WTC11 (cell line): ENCODE measurements at regions not wholly inside any gene's neighbourhood (a gene's known extent, or its start where the extent isn't known, plus 50 kb on each side); places are given as distances from the start of the nearest gene placed in this dataset.

Source experiments
- ATAC-seq: fragments of 200-7000 bp; cut with Tn5 transposase; 2 replicates; pipeline ENCODE4 v1.10.0; 2021; ENCODE audit warnings: mild to moderate bottlenecking, moderate library complexity
- CTCF ChIA-PET: fragments of 300-600 bp; sonication (Branson Sonifier 250); formaldehyde crosslinking; loops from one replicate; lab custom pipeline; 2021; ENCODE audit warnings: antibody characterized with exemption; lab: Charles Lee
- POLR2A ChIA-PET: fragments of 350-600 bp; sonication (Branson Sonifier 250); formaldehyde crosslinking; loops from one replicate; lab custom pipeline; 2021; ENCODE audit warnings: antibody characterized with exemption; lab: Charles Lee
- DNase-seq: peaks from one replicate; pipeline ENCODE4 v3.0.0; 2021; ENCODE audit warnings: low spot score
- H3K27ac Mint-ChIP-seq: 2 replicates; pipeline ENCODE4 v1.8.0; 2021; ENCODE audit warnings: mixed read lengths
- H3K27me3 Mint-ChIP-seq: 2 replicates; pipeline ENCODE4 v1.8.0; 2021; ENCODE audit warnings: low read depth, mild to moderate bottlenecking, moderate library complexity, mixed read lengths
- H3K36me3 Mint-ChIP-seq: 2 replicates; pipeline ENCODE4 v1.8.0; 2021; ENCODE audit warnings: mixed read lengths
- H3K4me1 Mint-ChIP-seq: 2 replicates; pipeline ENCODE4 v1.8.0; 2022; ENCODE audit warnings: mixed read lengths
- H3K4me3 Mint-ChIP-seq: 2 replicates; pipeline ENCODE4 v1.8.0; 2021; ENCODE audit warnings: mild to moderate bottlenecking, moderate library complexity, mixed read lengths
- H3K9me3 Mint-ChIP-seq: 2 replicates; pipeline ENCODE4 v1.8.0; 2021; ENCODE audit warnings: mixed read lengths
- CBFB ChIP-seq: sonication (generic); formaldehyde crosslinking; IDR thresholded peaks from 2 replicates; pipeline ENCODE4 v1.8.1; 2022; ENCODE audit warnings: mild to moderate bottlenecking, low read depth, missing genetic modification reagents
- ETV6 ChIP-seq: sonication (generic); formaldehyde crosslinking; IDR thresholded peaks from 2 replicates; pipeline ENCODE4 v1.8.1; 2022; ENCODE audit warnings: mild to moderate bottlenecking, missing genetic modification reagents
- FOXK1 ChIP-seq: sonication (generic); formaldehyde crosslinking; IDR thresholded peaks from 2 replicates; pipeline ENCODE4 v1.8.0; 2022; ENCODE audit warnings: mild to moderate bottlenecking, moderate library complexity, missing genetic modification reagents
- GRHL2 ChIP-seq: fragments of 250-450 bp; sonication (Bioruptor Pico); IDR thresholded peaks from 2 replicates; pipeline ENCODE4 v1.8.0; 2022; ENCODE audit warnings: mild to moderate bottlenecking, moderate library complexity; ENCODE audit not compliant: insufficient replicate concordance, severe bottlenecking
- MYBL2 ChIP-seq: sonication (generic); formaldehyde crosslinking; IDR thresholded peaks from 2 replicates; pipeline ENCODE4 v1.8.1; 2023; ENCODE audit warnings: mild to moderate bottlenecking, moderate library complexity, missing genetic modification reagents
- RELA ChIP-seq: sonication (generic); formaldehyde crosslinking; IDR thresholded peaks from 2 replicates; pipeline ENCODE4 v1.8.1; 2022; ENCODE audit warnings: missing genetic modification reagents, mild to moderate bottlenecking, borderline replicate concordance
- SP1 ChIP-seq: sonication (generic); formaldehyde crosslinking; conservative IDR thresholded peaks from 2 replicates; pipeline ENCODE4 v1.8.1; 2022; ENCODE audit warnings: missing genetic modification reagents
- TCF7 ChIP-seq: sonication (generic); formaldehyde crosslinking; IDR thresholded peaks from 2 replicates; pipeline ENCODE4 v1.8.0; 2022; ENCODE audit warnings: mild to moderate bottlenecking, low read depth, missing genetic modification reagents, moderate library complexity
- TEAD4 ChIP-seq: sonication (generic); formaldehyde crosslinking; IDR thresholded peaks from 2 replicates; pipeline ENCODE4 v1.8.0; 2022; ENCODE audit warnings: mild to moderate bottlenecking, missing genetic modification reagents
- ZNF219 ChIP-seq: sonication (generic); formaldehyde crosslinking; IDR thresholded peaks from 2 replicates; pipeline ENCODE4 v1.8.0; 2023; ENCODE audit warnings: missing genetic modification reagents, mild to moderate bottlenecking, borderline replicate concordance
- TF ChIP-seq, protein P1 (sequence below): sonication (generic); formaldehyde crosslinking; IDR thresholded peaks from 2 replicates; pipeline ENCODE4 v1.8.0; 2022; ENCODE audit warnings: mild to moderate bottlenecking, missing genetic modification reagents
- TF ChIP-seq, protein P2 (sequence below): sonication (generic); formaldehyde crosslinking; IDR thresholded peaks from 2 replicates; pipeline ENCODE4 v1.8.1; 2022; ENCODE audit warnings: mild to moderate bottlenecking, missing genetic modification reagents, moderate library complexity, borderline replicate concordance
- TF ChIP-seq, protein P3 (sequence below): fragments of 250-450 bp; sonication (Bioruptor Pico); IDR thresholded peaks from 2 replicates; pipeline ENCODE4 v2.1.2; 2022; ENCODE audit warnings: mild to moderate bottlenecking, moderate library complexity
- TF ChIP-seq, protein P4 (sequence below): fragments of 250-450 bp; sonication (Bioruptor Pico); IDR thresholded peaks from 2 replicates; pipeline ENCODE4 v1.9.0; 2021; ENCODE audit warnings: mild to moderate bottlenecking, borderline replicate concordance

- TF ChIP-seq, protein P1, sequence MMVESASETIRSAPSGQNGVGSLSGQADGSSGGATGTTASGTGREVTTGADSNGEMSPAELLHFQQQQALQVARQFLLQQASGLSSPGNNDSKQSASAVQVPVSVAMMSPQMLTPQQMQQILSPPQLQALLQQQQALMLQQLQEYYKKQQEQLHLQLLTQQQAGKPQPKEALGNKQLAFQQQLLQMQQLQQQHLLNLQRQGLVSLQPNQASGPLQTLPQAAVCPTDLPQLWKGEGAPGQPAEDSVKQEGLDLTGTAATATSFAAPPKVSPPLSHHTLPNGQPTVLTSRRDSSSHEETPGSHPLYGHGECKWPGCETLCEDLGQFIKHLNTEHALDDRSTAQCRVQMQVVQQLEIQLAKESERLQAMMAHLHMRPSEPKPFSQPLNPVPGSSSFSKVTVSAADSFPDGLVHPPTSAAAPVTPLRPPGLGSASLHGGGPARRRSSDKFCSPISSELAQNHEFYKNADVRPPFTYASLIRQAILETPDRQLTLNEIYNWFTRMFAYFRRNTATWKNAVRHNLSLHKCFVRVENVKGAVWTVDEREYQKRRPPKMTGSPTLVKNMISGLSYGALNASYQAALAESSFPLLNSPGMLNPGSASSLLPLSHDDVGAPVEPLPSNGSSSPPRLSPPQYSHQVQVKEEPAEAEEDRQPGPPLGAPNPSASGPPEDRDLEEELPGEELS (CRISPR knock-in tag) = no peak
- TF ChIP-seq MYBL2 (CRISPR knock-in tag) = no peak
- TF ChIP-seq GRHL2 (CRISPR knock-in tag) = no peak
- ATAC-seq = no peak
- H3K36me3 Mint-ChIP-seq = no peaks in the 10 kb centered on the region
- H3K9me3 Mint-ChIP-seq = peaks cover 16% of the 10 kb centered on the region
- ChIA-PET POLR2A (interaction anchor here (1.1 kb wide), 1 partner anchor 73 kb away, joined by 3 read pairs; no protein-coding TSS in a partner anchor), CTCF (no interaction called here)
- no peak overlapping the region for H3K4me3 Mint-ChIP-seq
- peaks cover 11% of the 10 kb centered on the region for H3K4me1 Mint-ChIP-seq
- DNase-seq = no peak
- no peak overlapping the region for H3K27ac Mint-ChIP-seq
- no peaks in the 10 kb centered on the region for H3K27me3 Mint-ChIP-seq
These were observed 238.2 kb downstream of the TUSC7 start for GRCh38 chr3:116947809-116948208.

DNA sequence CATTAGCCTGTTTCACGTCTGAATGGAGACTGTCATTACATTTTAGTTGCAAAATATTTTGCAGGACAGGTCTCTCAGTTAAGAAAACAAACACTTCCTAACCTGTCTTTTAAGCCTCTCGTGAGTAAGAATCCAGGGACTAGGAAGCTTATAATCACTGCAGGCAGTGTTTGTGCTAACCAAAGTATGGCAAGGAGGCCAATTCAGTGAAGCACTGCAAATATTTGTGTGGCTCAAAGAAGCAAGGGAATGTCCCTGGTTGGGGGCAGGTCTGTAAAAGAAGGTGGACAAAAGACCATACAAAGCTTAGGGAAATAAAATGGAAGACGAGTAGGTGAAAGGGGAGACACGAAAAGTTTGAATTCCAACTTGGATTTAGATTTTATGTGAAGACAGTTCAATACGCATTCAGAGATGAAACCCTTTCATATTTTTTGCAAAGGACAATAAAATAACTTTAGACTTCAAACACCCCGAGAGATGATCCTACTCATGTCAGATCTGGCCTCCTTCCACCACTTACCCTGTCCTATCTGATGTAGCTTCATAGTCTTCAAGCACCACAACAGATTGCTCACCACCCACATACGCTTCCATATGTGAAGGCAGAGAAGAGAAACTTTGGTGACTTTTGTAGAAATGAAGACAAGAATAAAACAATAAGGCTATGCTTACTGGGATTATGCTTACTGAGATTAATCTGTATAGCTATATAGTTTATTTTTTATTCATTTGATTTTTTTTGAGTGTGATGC, 240.9 kb downstream of the TUSC7 start:
- TF ChIP-seq TEAD4 (CRISPR knock-in tag) (no peak), FOXK1 (CRISPR knock-in tag) (no peak), RELA (no peak), ETV6 (no peak), ZNF219 (no peak), SP1 (CRISPR knock-in tag) (no peak), TCF7 (CRISPR knock-in tag) (no peak), CBFB (CRISPR knock-in tag) (no peak)
- TF ChIP-seq, protein P2, sequence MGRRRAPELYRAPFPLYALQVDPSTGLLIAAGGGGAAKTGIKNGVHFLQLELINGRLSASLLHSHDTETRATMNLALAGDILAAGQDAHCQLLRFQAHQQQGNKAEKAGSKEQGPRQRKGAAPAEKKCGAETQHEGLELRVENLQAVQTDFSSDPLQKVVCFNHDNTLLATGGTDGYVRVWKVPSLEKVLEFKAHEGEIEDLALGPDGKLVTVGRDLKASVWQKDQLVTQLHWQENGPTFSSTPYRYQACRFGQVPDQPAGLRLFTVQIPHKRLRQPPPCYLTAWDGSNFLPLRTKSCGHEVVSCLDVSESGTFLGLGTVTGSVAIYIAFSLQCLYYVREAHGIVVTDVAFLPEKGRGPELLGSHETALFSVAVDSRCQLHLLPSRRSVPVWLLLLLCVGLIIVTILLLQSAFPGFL (CRISPR knock-in tag) = no peak
- TF ChIP-seq, protein P3, sequence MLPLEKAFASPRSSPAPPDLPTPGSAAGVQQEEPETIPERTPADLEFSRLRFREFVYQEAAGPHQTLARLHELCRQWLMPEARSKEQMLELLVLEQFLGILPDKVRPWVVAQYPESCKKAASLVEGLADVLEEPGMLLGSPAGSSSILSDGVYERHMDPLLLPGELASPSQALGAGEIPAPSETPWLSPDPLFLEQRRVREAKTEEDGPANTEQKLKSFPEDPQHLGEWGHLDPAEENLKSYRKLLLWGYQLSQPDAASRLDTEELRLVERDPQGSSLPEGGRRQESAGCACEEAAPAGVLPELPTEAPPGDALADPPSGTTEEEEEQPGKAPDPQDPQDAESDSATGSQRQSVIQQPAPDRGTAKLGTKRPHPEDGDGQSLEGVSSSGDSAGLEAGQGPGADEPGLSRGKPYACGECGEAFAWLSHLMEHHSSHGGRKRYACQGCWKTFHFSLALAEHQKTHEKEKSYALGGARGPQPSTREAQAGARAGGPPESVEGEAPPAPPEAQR = no peak
- TF ChIP-seq, protein P4, sequence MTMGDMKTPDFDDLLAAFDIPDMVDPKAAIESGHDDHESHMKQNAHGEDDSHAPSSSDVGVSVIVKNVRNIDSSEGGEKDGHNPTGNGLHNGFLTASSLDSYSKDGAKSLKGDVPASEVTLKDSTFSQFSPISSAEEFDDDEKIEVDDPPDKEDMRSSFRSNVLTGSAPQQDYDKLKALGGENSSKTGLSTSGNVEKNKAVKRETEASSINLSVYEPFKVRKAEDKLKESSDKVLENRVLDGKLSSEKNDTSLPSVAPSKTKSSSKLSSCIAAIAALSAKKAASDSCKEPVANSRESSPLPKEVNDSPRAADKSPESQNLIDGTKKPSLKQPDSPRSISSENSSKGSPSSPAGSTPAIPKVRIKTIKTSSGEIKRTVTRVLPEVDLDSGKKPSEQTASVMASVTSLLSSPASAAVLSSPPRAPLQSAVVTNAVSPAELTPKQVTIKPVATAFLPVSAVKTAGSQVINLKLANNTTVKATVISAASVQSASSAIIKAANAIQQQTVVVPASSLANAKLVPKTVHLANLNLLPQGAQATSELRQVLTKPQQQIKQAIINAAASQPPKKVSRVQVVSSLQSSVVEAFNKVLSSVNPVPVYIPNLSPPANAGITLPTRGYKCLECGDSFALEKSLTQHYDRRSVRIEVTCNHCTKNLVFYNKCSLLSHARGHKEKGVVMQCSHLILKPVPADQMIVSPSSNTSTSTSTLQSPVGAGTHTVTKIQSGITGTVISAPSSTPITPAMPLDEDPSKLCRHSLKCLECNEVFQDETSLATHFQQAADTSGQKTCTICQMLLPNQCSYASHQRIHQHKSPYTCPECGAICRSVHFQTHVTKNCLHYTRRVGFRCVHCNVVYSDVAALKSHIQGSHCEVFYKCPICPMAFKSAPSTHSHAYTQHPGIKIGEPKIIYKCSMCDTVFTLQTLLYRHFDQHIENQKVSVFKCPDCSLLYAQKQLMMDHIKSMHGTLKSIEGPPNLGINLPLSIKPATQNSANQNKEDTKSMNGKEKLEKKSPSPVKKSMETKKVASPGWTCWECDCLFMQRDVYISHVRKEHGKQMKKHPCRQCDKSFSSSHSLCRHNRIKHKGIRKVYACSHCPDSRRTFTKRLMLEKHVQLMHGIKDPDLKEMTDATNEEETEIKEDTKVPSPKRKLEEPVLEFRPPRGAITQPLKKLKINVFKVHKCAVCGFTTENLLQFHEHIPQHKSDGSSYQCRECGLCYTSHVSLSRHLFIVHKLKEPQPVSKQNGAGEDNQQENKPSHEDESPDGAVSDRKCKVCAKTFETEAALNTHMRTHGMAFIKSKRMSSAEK = no peak
- TF ChIP-seq, protein P1 (CRISPR knock-in tag) = no peak
- Mint-ChIP-seq H3K4me1 (peaks cover 11% of the 10 kb centered on the region), H3K36me3 (no peaks in the 10 kb centered on the region), H3K27me3 (no peaks in the 10 kb centered on the region), H3K4me3 (no peak overlapping the region), H3K9me3 (no peaks in the 10 kb centered on the region), H3K27ac (no peak overlapping the region)
- DNase-seq = no peak
- no peak for ATAC-seq
- ChIA-PET CTCF (interaction anchor here (0.7 kb wide), 1 partner anchor 464 kb away, joined by 4 read pairs; no protein-coding TSS in a partner anchor), POLR2A (interaction anchor here (0.7 kb wide), 1 partner anchor 905 kb away, joined by 8 read pairs; no protein-coding TSS in a partner anchor)
